H9 (cell line): ENCODE measurements at regions not wholly inside any gene's neighbourhood (a gene's known extent, or its start where the extent isn't known, plus 50 kb on each side); places are given as distances from the start of the nearest gene placed in this dataset.

Experiments used
- DNase-seq: peaks from one replicate; pipeline ENCODE4 v3.0.0-alpha.2; 2017
- H2AFZ ChIP-seq: one replicate; pipeline ENCODE4 v1.6.1; 2013; ENCODE audit warnings: mild to moderate bottlenecking, low read length, control low read depth, moderate library complexity
- H2AK5ac ChIP-seq: 2 replicates; pipeline ENCODE4 v1.6.1; 2013; ENCODE audit warnings: low read length, control low read depth, mixed read lengths; ENCODE audit not compliant: insufficient read length
- H2BK120ac ChIP-seq: one replicate; pipeline ENCODE4 v1.6.1; 2013; ENCODE audit warnings: low read depth, mild to moderate bottlenecking, low read length, control low read depth, inconsistent platforms; ENCODE audit not compliant: poor library complexity, severe bottlenecking
- H2BK12ac ChIP-seq: 2 replicates; pipeline ENCODE4 v1.6.1; 2013; ENCODE audit warnings: low read length, control low read depth, mixed read lengths, low read depth; ENCODE audit not compliant: insufficient read length
- H2BK15ac ChIP-seq: 2 replicates; pipeline ENCODE4 v1.6.1; 2013; ENCODE audit warnings: low read depth, low read length, control low read depth
- H2BK20ac ChIP-seq: one replicate; pipeline ENCODE4 v1.6.1; 2013; ENCODE audit warnings: low read depth, mild to moderate bottlenecking, low read length, control low read depth, inconsistent platforms; ENCODE audit not compliant: poor library complexity, severe bottlenecking
- H2BK5ac ChIP-seq: 2 replicates; pipeline ENCODE4 v1.6.1; 2013; ENCODE audit warnings: low read length, control low read depth, mixed read lengths; ENCODE audit not compliant: insufficient read length
- H3K14ac ChIP-seq: 2 replicates; pipeline ENCODE4 v1.6.1; 2013; ENCODE audit warnings: low read length, control low read depth; ENCODE audit not compliant: insufficient read depth
- H3K18ac ChIP-seq: 2 replicates; pipeline ENCODE4 v1.6.1; 2013; ENCODE audit warnings: low read depth, mild to moderate bottlenecking, mixed read lengths, low read length, control low read depth; ENCODE audit not compliant: insufficient read length
- H3K23ac ChIP-seq: 2 replicates; pipeline ENCODE4 v1.6.1; 2013; ENCODE audit warnings: low read length, control low read depth, mixed read lengths, low read depth; ENCODE audit not compliant: insufficient read length
- H3K23me2 ChIP-seq: 2 replicates; pipeline ENCODE4 v1.6.1; 2013; ENCODE audit warnings: low read depth, mild to moderate bottlenecking, mixed read lengths, low read length, control low read depth; ENCODE audit not compliant: insufficient read length, poor library complexity, severe bottlenecking
- H3K27ac ChIP-seq: 2 replicates; pipeline ENCODE4 v1.5.1; 2013; ENCODE audit warnings: low read length, control low read depth, mixed read lengths, low read depth; ENCODE audit not compliant: insufficient read length
- H3K27me3 ChIP-seq: 2 replicates; pipeline ENCODE4 v1.6.1; 2013; ENCODE audit warnings: low read length, control low read depth, inconsistent platforms; ENCODE audit not compliant: insufficient read depth
- H3K4ac ChIP-seq: 2 replicates; pipeline ENCODE4 v1.6.1; 2013; ENCODE audit warnings: low read depth, mild to moderate bottlenecking, control low read depth, inconsistent platforms, low read length, moderate library complexity
- H3K4me1 ChIP-seq: 2 replicates; pipeline ENCODE4 v1.6.1; 2013; ENCODE audit warnings: low read length, control low read depth, inconsistent platforms; ENCODE audit not compliant: insufficient read depth
- H3K4me2 ChIP-seq: 2 replicates; pipeline ENCODE4 v1.6.1; 2013; ENCODE audit warnings: low read length, control low read depth, mixed read lengths; ENCODE audit not compliant: insufficient read length, insufficient read depth
- H3K56ac ChIP-seq: 2 replicates; pipeline ENCODE4 v1.6.1; 2013; ENCODE audit warnings: low read depth, mild to moderate bottlenecking, mixed read lengths, low read length, control low read depth; ENCODE audit not compliant: insufficient read length
- H3K79me1 ChIP-seq: 2 replicates; pipeline ENCODE4 v1.6.1; 2013; ENCODE audit warnings: low read depth, mild to moderate bottlenecking, moderate library complexity, low read length, control low read depth, inconsistent platforms; ENCODE audit not compliant: insufficient read depth, poor library complexity, severe bottlenecking
- H3K79me2 ChIP-seq: 2 replicates; pipeline ENCODE4 v1.6.1; 2013; ENCODE audit warnings: low read length, control low read depth, inconsistent platforms; ENCODE audit not compliant: insufficient read depth
- H3K9ac ChIP-seq: 2 replicates; pipeline ENCODE4 v1.6.1; 2013; ENCODE audit warnings: low read length, control low read depth, mixed read lengths; ENCODE audit not compliant: insufficient read length; ENCODE audit errors: extremely low read depth
- H3K9me3 ChIP-seq: one replicate; pipeline ENCODE4 v1.6.1; 2013; ENCODE audit warnings: low read depth, low read length, inconsistent platforms; ENCODE audit not compliant: control insufficient read depth
- H3T11ph ChIP-seq: one replicate; pipeline ENCODE4 v1.6.1; 2013; ENCODE audit warnings: mild to moderate bottlenecking, low read length, control low read depth, inconsistent platforms
- H4K20me1 ChIP-seq: one replicate; pipeline ENCODE4 v1.6.1; 2013; ENCODE audit not compliant: control insufficient read depth, insufficient read length, insufficient read depth
- H4K5ac ChIP-seq: 2 replicates; pipeline ENCODE4 v1.6.1; 2013; ENCODE audit warnings: low read depth, mild to moderate bottlenecking, mixed read lengths, low read length, control low read depth; ENCODE audit not compliant: insufficient read length
- H4K8ac ChIP-seq: replicated peaks from 2 replicates; pipeline ENCODE4 v1.6.1; 2013; ENCODE audit warnings: low read length, control low read depth, mixed read lengths, low read depth; ENCODE audit not compliant: insufficient read length
- H4K91ac ChIP-seq: 2 replicates; pipeline ENCODE4 v1.6.1; 2013; ENCODE audit warnings: low read depth, mild to moderate bottlenecking, moderate library complexity, mixed read lengths, low read length, control low read depth; ENCODE audit not compliant: insufficient read length
- H3K27ac Mint-ChIP-seq, 3 experiments: 2 replicates in 2 of 3; 3 replicates in 1 of 3; pipeline ENCODE4 v1.8.0; 2020 to 2021; ENCODE audit warnings: mixed read lengths in 3 of 3, mild to moderate bottlenecking in 1 of 3, moderate library complexity in 1 of 3
- H3K27me3 Mint-ChIP-seq: 2 replicates; pipeline ENCODE4 v1.8.0; 2021; ENCODE audit warnings: low read depth, mild to moderate bottlenecking, moderate library complexity, mixed read lengths
- H3K36me3 Mint-ChIP-seq, 3 experiments: 2 replicates in 2 of 3; 3 replicates in 1 of 3; pipeline ENCODE4 v1.8.0; 2020 to 2021; ENCODE audit warnings: low read depth in 3 of 3, mixed read lengths in 3 of 3; ENCODE audit not compliant: insufficient read depth in 1 of 3
- H3K4me1 Mint-ChIP-seq, 2 experiments: 2 replicates each; pipeline ENCODE4 v1.8.0; 2020; ENCODE audit warnings: mixed read lengths in 2 of 2
- H3K4me3 Mint-ChIP-seq, 2 experiments: 2 replicates in 1 of 2; 3 replicates in 1 of 2; pipeline ENCODE4 v1.8.0; 2020 to 2021; ENCODE audit warnings: mild to moderate bottlenecking in 2 of 2, mixed read lengths in 2 of 2, moderate library complexity in 1 of 2
- H3K9me3 Mint-ChIP-seq, 2 experiments: 2 replicates in 1 of 2; 3 replicates in 1 of 2; pipeline ENCODE4 v1.8.0; 2020; ENCODE audit warnings: mild to moderate bottlenecking in 2 of 2, mixed read lengths in 2 of 2, moderate library complexity in 1 of 2
- CTCF ChIP-seq: fragments of 200-600 bp; sonication (generic); conservative IDR thresholded peaks from 3 replicates; pipeline ENCODE4 v1.8.0; 2021; ENCODE audit warnings: antibody characterized with exemption, mild to moderate bottlenecking
- WGBS: extraction: QIAGEN DNeasy Blood & Tissue Kit; methylation state at CpG from one replicate; pipeline ENCODE4 v1.1.7; 2013; ENCODE audit warnings: missing lambda C conversion rate, low lambda C conversion rate, mixed read lengths; ENCODE audit not compliant: insufficient read length; ENCODE audit errors: extremely low coverage; 5-methylcytosine and 5-hydroxymethylcytosine counted together

GRCh38 chr6:134637847-134638437, 312.0 kb downstream of the ALDH8A1 start:
- Histone ChIP-seq H3K56ac (no peak overlapping the region), H2AFZ (peak overlapping the region; percentile 15), H3K9me3 (no peaks in the 10 kb centered on the region), H3K14ac (no peak overlapping the region), H3T11ph (no peak overlapping the region), H3K79me1 (no peaks in the 10 kb centered on the region), H4K5ac (no peak overlapping the region), H4K20me1 (no peaks in the 10 kb centered on the region), H3K4me2 (no peak overlapping the region), H3K27ac (no peak overlapping the region), H4K91ac (no peak overlapping the region), H2BK5ac (no peak overlapping the region), H2BK12ac (no peak overlapping the region), H3K9ac (no peak overlapping the region), H2AK5ac (no peak overlapping the region), H4K8ac (no peak overlapping the region), H3K23ac (no peak overlapping the region), H3K79me2 (no peaks in the 10 kb centered on the region), H2BK15ac (no peak overlapping the region), H3K23me2 (no peaks in the 10 kb centered on the region), H2BK20ac (no peak overlapping the region), H3K4ac (no peak overlapping the region), H3K18ac (no peak overlapping the region), H3K27me3 (no peaks in the 10 kb centered on the region), H3K4me1 (0 out of 2 replicates have a peak, but pooled peaks cover 6% of the 10 kb centered on the region), H2BK120ac (no peak overlapping the region)
- H3K27ac Mint-ChIP-seq: peak overlapping the region in 2 of 3 experiments; percentile 9 to 80; a peak in 2 of 7 replicates
- H3K36me3 Mint-ChIP-seq: peaks cover 0 to 6% (median 2%) of the 10 kb centered on the region in 3 experiments; a peak in 1 of 7 replicates
- no peak for TF ChIP-seq CTCF
- DNase-seq: no peak
- peaks cover 15 to 16% of the 10 kb centered on the region in 2 experiments for H3K4me1 Mint-ChIP-seq
- H3K9me3 Mint-ChIP-seq: no peaks in the 10 kb centered on the region; a peak in 1 of 5 replicates
- no peaks in the 10 kb centered on the region for H3K27me3 Mint-ChIP-seq
- no CpG with 5 or more reads among the region's 1 CpG for WGBS
- H3K4me3 Mint-ChIP-seq: no peak overlapping the region
